ENCODE measurements at regions not wholly inside any gene's neighbourhood (a gene's known extent, or its start where the extent isn't known, plus 50 kb on each side); places are given as distances from the start of the nearest gene placed in this dataset.
"Not testable (repeated sequence)": the region's sequence is repeated elsewhere in the genome, so short reads cannot be mapped to it uniquely, and the experiment has no call there.

DNA sequence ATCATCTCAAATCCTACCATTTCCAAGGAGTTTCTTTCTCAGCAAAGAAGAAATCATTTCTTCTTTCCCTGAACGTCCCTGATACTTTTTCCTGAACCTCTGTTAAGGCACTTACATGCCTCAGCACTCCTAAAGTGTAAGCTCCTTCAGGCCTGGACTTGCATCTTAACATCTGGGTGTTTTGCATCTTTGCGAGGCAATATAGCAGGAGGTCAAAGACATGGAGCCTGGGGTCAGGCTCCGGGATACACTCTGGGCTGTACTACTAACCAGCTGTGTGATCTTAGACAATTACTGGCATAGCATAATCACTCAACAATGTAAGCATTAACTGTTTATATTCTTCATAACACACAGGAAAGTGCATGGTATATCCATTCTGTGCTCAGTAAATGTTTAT, 275.5 kb upstream of the BOD1L1 start:
- DNase-seq (ENCODE audit: low read depth): no peak

DNA sequence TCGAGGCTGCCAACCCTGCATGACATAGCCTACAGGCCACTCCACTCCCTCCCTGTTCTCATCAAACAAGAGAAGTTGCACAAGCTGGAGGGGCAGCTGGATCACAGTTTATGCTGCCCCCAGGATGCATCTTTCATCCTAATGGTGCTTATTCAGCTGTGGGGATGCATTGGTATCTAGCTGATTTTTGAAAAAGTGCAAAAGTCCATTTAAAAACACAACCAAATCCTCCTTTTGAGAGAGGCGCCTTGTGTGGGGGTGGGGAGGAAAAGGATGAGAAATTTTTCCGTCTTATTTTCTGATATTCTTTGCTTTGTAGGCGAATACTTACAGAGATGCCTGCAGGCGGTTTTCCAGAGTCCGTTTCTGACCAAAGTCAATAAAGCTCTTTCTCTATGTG, 276.4 kb upstream of the BOD1L1 start:
- no peak for DNase-seq (ENCODE audit: low read depth)

DNA sequence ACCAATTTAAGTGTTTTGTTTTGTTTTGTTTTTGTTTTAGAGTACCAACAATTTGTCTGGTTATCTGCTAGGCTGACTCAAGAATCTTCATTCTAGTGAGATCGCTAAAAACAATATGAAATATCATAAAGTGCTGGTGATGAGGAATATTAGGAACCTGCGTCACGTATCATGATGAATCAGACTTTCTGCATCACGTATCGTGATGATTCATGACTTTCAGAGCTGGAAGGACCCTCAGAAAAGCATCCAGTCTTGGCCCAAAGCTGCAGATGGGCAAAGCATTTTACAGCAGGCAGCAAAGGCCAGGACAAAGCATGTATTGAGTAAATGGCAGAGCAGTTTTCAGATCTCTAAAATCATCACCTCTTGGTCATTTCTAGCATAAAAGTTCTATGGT, 278.0 kb upstream of the BOD1L1 start:
- no peak for DNase-seq (ENCODE audit: low read depth)

GRCh38 chr4:13906727-13907126, 279.2 kb upstream of the BOD1L1 start:
- no peak for DNase-seq (ENCODE audit: low read depth)

DNA sequence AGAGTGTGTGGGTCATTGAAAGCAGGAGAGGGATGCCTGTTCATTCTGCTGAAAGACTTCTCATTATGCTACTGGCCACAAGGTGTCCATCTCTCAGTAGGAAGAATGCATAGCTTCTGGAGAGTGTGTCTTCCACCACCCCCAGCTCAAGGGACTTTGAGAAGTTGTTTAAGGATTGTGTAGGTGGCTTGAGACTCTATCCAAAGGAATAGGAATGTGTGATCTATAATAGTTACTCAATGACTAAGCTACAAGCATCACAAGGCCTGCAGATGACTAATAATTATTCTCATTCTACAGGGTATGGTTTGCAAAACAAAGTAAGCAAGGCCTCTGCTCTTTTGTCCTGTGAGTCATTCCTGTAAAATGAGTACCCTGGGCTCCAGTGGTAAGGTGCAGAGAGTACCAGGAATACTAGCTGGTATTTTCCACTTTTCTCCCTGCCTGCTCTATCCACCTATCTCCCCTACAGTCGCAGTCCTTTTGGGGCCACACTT, 279.8 kb upstream of the BOD1L1 start:
- DNase-seq (ENCODE audit: low read depth): no peak

- DNase-seq (ENCODE audit: low read depth): no peak
These were observed 280.9 kb upstream of the BOD1L1 start for GRCh38 chr4:13908455-13908854.

DNA sequence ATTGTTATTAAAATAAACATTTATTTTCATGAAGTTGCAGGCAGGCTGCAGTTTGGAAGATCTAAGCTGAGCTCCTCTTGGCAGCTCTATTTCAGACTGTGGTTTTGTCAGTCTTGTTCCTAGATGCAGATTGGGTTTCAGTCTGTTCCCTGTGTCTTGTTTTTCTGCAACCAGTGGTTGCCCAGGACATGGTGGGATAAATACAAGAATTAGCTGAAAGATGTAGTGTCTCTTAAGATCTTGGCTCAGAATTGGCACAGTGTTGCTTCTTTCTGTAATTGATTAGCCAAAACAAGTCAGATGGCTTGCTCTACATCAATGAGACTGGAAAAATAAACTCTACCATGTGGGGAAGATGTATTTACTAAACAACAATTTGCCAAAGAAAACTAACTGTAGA, 283.0 kb upstream of the BOD1L1 start:
- no peak for DNase-seq (ENCODE audit: low read depth)

DNA sequence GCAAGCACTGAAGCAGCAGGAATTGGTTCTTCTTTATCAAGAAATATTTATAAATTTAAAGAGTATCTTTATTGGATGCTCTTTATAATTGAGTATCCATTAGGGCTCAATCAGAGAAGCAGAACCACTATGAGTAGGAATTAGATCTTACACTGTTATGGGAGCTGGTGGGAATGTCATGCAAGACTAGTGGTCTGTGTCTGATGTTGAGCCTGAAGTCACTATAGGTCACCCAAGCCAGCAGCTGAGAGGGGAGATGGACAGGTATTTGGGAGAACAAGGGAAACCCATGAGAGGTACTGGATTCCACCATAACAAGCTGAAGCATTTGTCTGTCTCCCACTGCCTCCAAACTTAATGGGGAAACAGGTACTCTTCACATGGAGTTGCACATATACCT, 283.7 kb upstream of the BOD1L1 start:
- DNase-seq (ENCODE audit: low read depth): no peak

GRCh38 chr4:13912436-13912925, 285.0 kb upstream of the BOD1L1 start:
- no peak for DNase-seq (ENCODE audit: low read depth)

DNA sequence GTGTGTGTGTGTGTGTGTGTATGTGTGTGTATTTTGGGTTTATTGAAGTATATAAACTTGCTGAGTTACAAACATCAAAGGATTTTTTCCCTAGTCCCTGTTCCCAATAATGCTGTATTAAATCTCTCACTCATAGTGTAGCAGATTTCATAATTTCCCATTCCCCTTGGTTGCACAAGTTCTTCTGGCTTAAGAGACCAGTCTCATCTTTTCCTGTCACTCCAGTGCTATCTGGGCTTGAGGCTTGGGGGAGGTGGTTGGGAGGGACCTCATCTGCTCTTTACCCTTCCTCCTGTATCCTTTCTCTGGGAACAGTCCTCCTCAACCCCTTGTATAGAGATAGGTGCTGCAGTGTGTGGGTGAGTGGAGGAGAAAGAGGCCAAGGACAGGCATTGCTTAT, 285.4 kb upstream of the BOD1L1 start:
- DNase-seq (ENCODE audit: low read depth): no peak

DNA sequence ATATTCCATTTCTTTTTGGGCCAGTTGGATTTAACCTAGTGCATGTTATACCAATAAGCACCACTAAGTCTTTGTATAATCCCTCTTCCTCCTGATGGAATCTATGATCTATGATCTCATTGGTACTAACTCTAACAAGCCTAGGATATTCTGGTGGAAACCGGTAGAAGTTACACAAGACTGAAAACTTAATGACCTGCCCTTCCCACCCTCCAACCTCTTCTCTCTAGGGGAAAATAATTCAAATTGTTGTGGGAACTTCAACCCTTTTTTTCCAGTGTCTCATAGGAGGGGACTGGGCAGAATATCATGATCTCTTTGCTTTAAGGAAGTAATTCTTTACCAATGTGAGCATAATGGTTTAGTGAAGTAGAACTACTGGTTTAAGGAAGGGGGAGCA, 289.5 kb upstream of the BOD1L1 start:
- no peak for DNase-seq (ENCODE audit: low read depth)

- no peak for DNase-seq (ENCODE audit: low read depth)
These were observed 290.6 kb upstream of the BOD1L1 start for GRCh38 chr4:13918110-13918509.

- DNase-seq (ENCODE audit: low read depth): no peak
These were observed 291.5 kb upstream of the BOD1L1 start for GRCh38 chr4:13918991-13919441.

GRCh38 chr4:13920111-13920875, 292.8 kb upstream of the BOD1L1 start:
- DNase-seq (ENCODE audit: low read depth): no peak

DNA sequence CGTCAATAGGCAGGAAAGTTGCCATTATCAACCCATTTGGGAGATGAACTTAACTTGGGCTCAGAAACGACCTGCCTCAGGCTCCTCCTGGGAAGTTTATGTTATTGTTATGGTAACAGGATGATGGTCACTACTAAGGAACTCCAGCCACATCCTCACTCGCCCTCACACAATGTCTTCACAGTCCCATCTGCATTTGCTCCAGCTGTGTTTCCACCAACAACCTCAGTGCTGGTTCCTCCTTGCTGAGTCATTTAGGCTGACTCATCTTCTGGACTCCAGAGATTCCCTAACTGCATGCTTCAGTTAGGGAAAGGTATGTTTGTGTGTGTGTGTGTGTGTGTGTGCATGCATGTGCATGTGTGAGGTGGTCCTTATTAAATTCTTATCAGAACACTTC, 293.4 kb upstream of the BOD1L1 start:
- no peak for DNase-seq (ENCODE audit: low read depth)

DNA sequence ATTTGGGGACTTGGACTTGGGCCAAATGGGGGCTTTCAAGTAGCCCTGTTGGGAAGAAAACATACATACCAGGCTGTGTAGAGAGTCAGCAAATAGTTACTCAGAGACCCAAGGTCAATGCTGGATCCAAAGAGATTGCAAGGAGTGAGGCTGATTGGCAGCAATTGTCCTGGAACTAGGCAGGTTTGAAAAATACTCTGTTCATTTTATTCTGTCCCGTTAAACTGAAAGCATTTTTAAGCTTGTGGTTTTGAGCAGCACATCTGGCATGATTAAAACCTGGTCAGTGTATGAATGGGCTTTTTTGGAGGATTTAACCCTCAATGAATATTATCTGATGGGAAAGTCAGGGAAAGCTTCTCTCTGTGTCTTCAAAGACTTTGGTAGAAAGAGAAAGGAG, 294.3 kb upstream of the BOD1L1 start:
- no peak for DNase-seq (ENCODE audit: low read depth)

- DNase-seq (ENCODE audit: low read depth): no peak
These were observed 294.9 kb upstream of the BOD1L1 start for GRCh38 chr4:13922459-13922858.

DNA sequence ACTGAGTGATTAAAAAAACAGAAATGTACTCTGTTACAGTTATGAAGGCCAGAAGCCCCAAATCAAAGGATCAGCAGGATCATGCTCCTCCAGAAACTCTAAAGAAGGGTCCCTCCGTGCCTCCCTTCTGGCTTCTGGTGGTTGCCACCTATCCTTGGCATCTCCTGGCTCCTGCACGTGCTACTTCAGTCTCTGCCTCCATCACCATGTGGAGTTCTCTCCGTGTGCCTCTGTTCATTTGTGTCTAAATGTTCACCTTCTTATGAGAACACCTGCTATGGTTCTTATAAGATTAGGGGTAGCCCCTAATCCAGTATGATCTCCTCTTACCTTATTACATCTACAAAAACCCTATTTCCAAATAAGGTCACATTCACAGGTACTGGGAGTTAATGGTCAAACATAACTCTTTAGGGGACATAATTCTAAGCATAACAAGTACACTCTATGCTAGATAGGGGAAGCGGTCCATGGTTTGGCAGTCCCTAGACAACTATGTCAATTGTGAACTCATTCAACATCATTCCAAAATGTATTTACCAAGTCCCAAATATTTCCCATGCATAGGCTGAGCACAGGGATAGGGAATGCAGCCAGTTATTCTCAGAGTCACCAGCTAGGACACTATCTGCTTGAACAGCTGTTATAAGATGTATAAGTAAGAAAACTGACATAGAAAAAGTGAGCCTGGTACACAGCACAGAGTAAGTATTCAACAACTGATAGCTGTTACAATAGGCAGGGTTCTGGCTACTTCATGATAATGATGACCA, 295.5 kb upstream of the BOD1L1 start:
- DNase-seq (ENCODE audit: low read depth): no peak

DNA sequence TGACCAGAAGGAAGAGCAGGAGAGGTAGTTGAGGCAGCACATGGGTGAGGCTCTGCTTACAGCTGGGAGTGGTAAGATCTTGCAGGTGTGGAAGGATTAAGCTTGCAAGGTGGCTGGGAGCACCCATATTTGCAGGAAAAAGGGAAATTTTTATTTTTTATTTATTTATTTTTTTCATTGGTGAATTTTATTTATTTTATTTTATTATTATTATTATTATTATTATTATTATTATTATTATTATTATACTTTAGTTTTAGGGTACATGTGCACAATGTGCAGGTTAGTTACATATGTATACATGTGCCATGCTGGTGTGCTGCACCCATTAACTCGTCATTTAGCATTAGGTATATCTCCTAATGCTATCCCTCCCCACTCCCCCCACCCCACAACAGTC, 297.4 kb upstream of the BOD1L1 start:
- DNase-seq (ENCODE audit: low read depth): not testable (repeated sequence)

DNA sequence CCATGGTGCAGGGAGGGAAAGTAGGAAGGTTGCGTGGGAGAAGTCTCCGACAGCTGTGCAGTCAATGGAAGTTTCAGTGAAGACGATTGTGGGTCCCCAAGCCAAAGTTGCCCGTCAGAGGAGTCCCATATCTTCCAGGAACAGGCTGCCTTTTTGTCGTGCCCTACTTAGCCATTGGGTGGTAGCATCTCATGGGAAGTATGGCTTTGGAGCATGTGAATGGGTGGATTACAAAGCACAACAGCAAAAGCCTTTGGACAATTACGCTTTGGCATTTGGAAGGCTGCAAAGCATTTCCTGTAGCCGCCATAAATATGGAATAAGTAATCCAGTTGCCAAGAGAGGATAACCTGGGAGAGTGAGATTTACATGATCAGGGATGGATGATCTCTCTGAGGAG, 300.7 kb upstream of the BOD1L1 start:
- DNase-seq (ENCODE audit: low read depth): no peak

DNA sequence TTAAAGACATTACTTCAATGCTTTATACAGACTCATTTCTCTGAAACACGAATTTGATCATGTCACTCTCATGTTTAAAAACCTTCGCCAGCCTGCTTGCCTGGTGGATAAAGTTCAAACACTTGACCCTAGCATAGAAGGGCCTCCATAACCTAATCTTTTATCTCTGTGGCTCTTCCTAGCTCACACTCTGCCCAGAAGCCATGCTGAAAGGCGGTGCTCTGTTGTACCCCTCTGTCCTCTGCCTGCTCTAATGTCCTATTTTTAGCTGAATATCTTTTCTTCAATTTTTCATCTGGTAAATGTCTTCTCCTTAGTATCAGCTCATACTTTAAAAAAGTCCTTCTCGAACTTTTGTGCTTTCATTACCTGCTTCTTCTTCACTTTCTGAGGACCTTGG, 302.6 kb upstream of the BOD1L1 start:
- DNase-seq (ENCODE audit: low read depth): no peak

DNA sequence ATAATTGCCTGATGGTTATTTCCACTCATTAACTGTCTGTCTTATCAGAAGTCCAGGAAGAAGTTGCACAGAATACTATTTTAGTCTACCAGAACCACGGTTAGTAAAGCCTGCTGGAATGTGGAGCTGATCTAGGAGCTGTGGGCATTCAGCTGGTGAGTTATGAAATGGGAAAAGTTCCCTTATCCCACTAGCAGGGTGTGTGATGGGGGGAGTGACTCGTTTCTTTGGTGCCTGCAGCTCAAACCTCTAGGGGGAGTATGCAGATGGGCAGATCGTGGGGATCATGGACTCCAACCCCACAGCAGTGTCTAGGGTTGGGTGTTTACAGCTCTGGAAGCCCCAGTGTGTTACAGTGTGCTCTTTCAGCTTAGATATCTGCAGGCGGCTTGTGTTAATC, 305.7 kb upstream of the BOD1L1 start:
- DNase-seq (ENCODE audit: low read depth): no peak

- DNase-seq (ENCODE audit: low read depth): no peak
These were observed 310.8 kb upstream of the BOD1L1 start for GRCh38 chr4:13938299-13938698.

Data from activated T-cell treated with anti-CD3 and anti-CD28 coated beads for 1 hour (primary cell).